T-helper 2 cell (primary cell): ENCODE measurements at regions not wholly inside any gene's neighbourhood (a gene's known extent, or its start where the extent isn't known, plus 50 kb on each side); places are given as distances from the start of the nearest gene placed in this dataset.

Experiments used
- DNase-seq, 5 experiments: peaks; one replicate each; pipeline versions ENCODE4 v3.0.0 to v3.0.0-alpha.2; 2012 to 2022

- DNase-seq = no peak
Measured at GRCh38 chr9:18075253-18075952, 398.6 kb upstream of the ADAMTSL1 start.

GRCh38 chr9:18077941-18078678 lies 395.8 kb upstream of the ADAMTSL1 start:
- no peak for DNase-seq

GRCh38 chr9:18092138-18092537 lies 381.8 kb upstream of the ADAMTSL1 start:
- DNase-seq = no peak

GRCh38 chr9:18106006-18106560 lies 367.9 kb upstream of the ADAMTSL1 start:
- DNase-seq = no peak

- no peak for DNase-seq
Measured at GRCh38 chr9:18109675-18110074, 364.3 kb upstream of the ADAMTSL1 start.

GRCh38 chr9:18111146-18111545 lies 362.8 kb upstream of the ADAMTSL1 start:
- DNase-seq = no peak

- no peak for DNase-seq
Measured at GRCh38 chr9:18114559-18115475, 359.1 kb upstream of the ADAMTSL1 start.

- DNase-seq = no peak
Measured at GRCh38 chr9:18118268-18118667, 355.7 kb upstream of the ADAMTSL1 start.

- DNase-seq = no peak
Measured at GRCh38 chr9:18122171-18122570, 351.8 kb upstream of the ADAMTSL1 start.

GRCh38 chr9:18124760-18125159 lies 349.2 kb upstream of the ADAMTSL1 start:
- no peak for DNase-seq

- DNase-seq = no peak
Measured at GRCh38 chr9:18126831-18127498, 347.0 kb upstream of the ADAMTSL1 start.

GRCh38 chr9:18127499-18127875 lies 346.5 kb upstream of the ADAMTSL1 start:
- DNase-seq = no peak

- DNase-seq = no peak
Measured at GRCh38 chr9:18129809-18130334, 344.1 kb upstream of the ADAMTSL1 start.

- no peak for DNase-seq
Measured at GRCh38 chr9:18136354-18136994, 337.5 kb upstream of the ADAMTSL1 start.

GRCh38 chr9:18137815-18138214 lies 336.1 kb upstream of the ADAMTSL1 start:
- no peak for DNase-seq

GRCh38 chr9:18138656-18139055 lies 335.3 kb upstream of the ADAMTSL1 start:
- DNase-seq = no peak

GRCh38 chr9:18141681-18142080 lies 332.3 kb upstream of the ADAMTSL1 start:
- DNase-seq = no peak

GRCh38 chr9:18143073-18143745 lies 330.7 kb upstream of the ADAMTSL1 start:
- DNase-seq = no peak

- DNase-seq = no peak
Measured at GRCh38 chr9:18146329-18146728, 327.6 kb upstream of the ADAMTSL1 start.

GRCh38 chr9:18149471-18150011 lies 324.4 kb upstream of the ADAMTSL1 start:
- DNase-seq = no peak

- no peak for DNase-seq
Measured at GRCh38 chr9:18154661-18155060, 319.3 kb upstream of the ADAMTSL1 start.
